ENCODE measurements at regions not wholly inside any gene's neighbourhood (a gene's known extent, or its start where the extent isn't known, plus 50 kb on each side); places are given as distances from the start of the nearest gene placed in this dataset.

GRCh38 chr14:28877923-28878322 is 111.3 kb downstream of the FOXG1 start (continued):
- TF ChIP-seq SUZ12 (IDR thresholded peaks at IDR 0.05; ENCODE audit: low read length) = no peak
- TF ChIP-seq TCF12 (IDR thresholded peaks at IDR 0.05; ENCODE audit: low read depth, low read length) = no peak
- TF ChIP-seq, protein P1, sequence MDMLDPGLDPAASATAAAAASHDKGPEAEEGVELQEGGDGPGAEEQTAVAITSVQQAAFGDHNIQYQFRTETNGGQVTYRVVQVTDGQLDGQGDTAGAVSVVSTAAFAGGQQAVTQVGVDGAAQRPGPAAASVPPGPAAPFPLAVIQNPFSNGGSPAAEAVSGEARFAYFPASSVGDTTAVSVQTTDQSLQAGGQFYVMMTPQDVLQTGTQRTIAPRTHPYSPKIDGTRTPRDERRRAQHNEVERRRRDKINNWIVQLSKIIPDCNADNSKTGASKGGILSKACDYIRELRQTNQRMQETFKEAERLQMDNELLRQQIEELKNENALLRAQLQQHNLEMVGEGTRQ (IDR thresholded peaks at IDR 0.05; ENCODE audit: low read length) = no peak
- TF ChIP-seq SAP30 (IDR thresholded peaks at IDR 0.05; ENCODE audit: insufficient read depth, insufficient replicate concordance, low read length) = no peak
